GM12865 (cell line): ENCODE measurements at regions not wholly inside any gene's neighbourhood (a gene's known extent, or its start where the extent isn't known, plus 50 kb on each side); places are given as distances from the start of the nearest gene placed in this dataset.

ENCODE experiments used
- DNase-seq: peaks from one replicate; pipeline ENCODE4 v3.0.0; 2010; ENCODE audit warnings: low read depth
- H3K4me3 ChIP-seq: 2 replicates; pipeline ENCODE4 v1.5.1; 2011; ENCODE audit warnings: mild to moderate bottlenecking, low read depth, low read length, control low read depth
- TF ChIP-seq, protein P1 (sequence below): IDR thresholded peaks from 2 replicates; pipeline ENCODE4 v1.5.1; 2011; ENCODE audit warnings: low read length, control low read depth, low read depth, inconsistent platforms; ENCODE audit not compliant: insufficient read depth; ENCODE audit errors: missing control alignments

DNA sequence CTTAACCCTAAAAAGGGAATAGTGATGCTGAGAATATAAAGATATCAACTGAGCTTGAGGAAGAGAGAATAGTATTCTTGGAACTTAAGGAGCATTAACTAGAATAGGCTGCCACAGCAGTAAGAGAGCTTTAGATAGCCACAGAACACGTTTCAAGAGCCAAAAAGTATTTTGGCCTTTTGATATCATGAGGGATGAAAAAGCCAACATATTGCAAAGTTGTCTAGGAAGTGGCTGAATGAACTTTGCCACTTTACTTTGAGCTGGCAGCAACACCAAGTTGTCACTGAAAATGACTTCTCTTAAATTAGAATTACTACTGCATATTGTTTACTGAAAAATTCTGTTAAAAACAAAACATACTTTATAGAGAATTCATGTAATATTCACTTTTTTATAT lies 1476.2 kb downstream of the MRPL39 start:
- TF ChIP-seq, protein P1, sequence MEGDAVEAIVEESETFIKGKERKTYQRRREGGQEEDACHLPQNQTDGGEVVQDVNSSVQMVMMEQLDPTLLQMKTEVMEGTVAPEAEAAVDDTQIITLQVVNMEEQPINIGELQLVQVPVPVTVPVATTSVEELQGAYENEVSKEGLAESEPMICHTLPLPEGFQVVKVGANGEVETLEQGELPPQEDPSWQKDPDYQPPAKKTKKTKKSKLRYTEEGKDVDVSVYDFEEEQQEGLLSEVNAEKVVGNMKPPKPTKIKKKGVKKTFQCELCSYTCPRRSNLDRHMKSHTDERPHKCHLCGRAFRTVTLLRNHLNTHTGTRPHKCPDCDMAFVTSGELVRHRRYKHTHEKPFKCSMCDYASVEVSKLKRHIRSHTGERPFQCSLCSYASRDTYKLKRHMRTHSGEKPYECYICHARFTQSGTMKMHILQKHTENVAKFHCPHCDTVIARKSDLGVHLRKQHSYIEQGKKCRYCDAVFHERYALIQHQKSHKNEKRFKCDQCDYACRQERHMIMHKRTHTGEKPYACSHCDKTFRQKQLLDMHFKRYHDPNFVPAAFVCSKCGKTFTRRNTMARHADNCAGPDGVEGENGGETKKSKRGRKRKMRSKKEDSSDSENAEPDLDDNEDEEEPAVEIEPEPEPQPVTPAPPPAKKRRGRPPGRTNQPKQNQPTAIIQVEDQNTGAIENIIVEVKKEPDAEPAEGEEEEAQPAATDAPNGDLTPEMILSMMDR: no peak
- DNase-seq: no peak
- no peak overlapping the region for H3K4me3 ChIP-seq

- no peak overlapping the region for H3K4me3 ChIP-seq
- no peak for DNase-seq
- TF ChIP-seq, protein P1: no peak
Measured at GRCh38 chr21:24127651-24128050, 1479.6 kb downstream of the MRPL39 start.

- TF ChIP-seq, protein P1: no peak
Measured at GRCh38 chr21:24123785-24124184, 1483.5 kb downstream of the MRPL39 start.

GRCh38 chr21:24118738-24119459 lies 1488.4 kb downstream of the MRPL39 start:
- no peak overlapping the region for H3K4me3 ChIP-seq
- DNase-seq: no peak
- TF ChIP-seq, protein P1: no peak

More at GRCh38 chr21:24123785-24124184, 1483.5 kb downstream of the MRPL39 start:
- H3K4me3 ChIP-seq: no peak overlapping the region
- DNase-seq: no peak

DNA sequence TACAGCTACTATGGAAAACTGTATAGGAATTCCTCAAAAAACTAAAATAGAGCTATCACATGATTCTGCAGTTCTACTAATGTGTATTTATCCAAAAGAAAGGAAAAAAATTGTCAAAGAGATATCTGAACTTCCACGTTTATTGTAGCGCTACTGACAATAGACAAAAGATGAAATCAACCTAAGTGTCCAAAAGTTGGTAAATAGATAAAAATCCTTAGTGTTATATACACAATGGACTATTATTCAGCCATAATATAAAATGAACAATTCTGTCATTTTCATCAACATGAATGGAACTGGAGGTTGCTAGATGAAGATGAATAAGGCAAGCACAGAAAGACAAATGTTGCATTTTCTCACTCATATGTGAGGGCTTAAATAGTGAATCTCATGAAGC lies 1492.1 kb downstream of the MRPL39 start:
- DNase-seq: no peak
- H3K4me3 ChIP-seq: no peak overlapping the region
- TF ChIP-seq, protein P1: no peak

GRCh38 chr21:24112020-24112419 lies 1495.3 kb downstream of the MRPL39 start:
- no peak for DNase-seq
- no peak overlapping the region for H3K4me3 ChIP-seq
- TF ChIP-seq, protein P1: no peak

- DNase-seq: no peak
- TF ChIP-seq, protein P1: no peak
- no peak overlapping the region for H3K4me3 ChIP-seq
Measured at GRCh38 chr21:24110846-24111245, 1496.4 kb downstream of the MRPL39 start.
